Activated CD8-positive, alpha-beta memory T cell treated with anti-CD3 and anti-CD28 coated beads, Interleukin-2, amount 50 U/mL, for 4 hours (primary cell): ENCODE measurements at regions not wholly inside any gene's neighbourhood (a gene's known extent, or its start where the extent isn't known, plus 50 kb on each side); places are given as distances from the start of the nearest gene placed in this dataset.

Experiments
- DNase-seq: peaks from one replicate; pipeline ENCODE4 v3.0.0-alpha.2; 2020

GRCh38 chr20:60215816-60216730 lies 257.9 kb downstream of the CDH26 start:
- DNase-seq, result no peak

- no peak for DNase-seq
Observed at GRCh38 chr20:60219231-60219630, 261.0 kb downstream of the CDH26 start.

GRCh38 chr20:60219984-60220562 lies 261.9 kb downstream of the CDH26 start:
- DNase-seq, result no peak

GRCh38 chr20:60220706-60221105 lies 262.5 kb downstream of the CDH26 start:
- DNase-seq, result no peak

- DNase-seq, result no peak
Observed at GRCh38 chr20:60221593-60221992, 263.4 kb downstream of the CDH26 start.

- no peak for DNase-seq
Observed at GRCh38 chr20:60222497-60222896, 264.3 kb downstream of the CDH26 start.

- DNase-seq, result no peak
Observed at GRCh38 chr20:60223174-60223573, 265.0 kb downstream of the CDH26 start.

- DNase-seq, result no peak
Observed at GRCh38 chr20:60224914-60225313, 266.7 kb downstream of the CDH26 start.

- no peak for DNase-seq
Observed at GRCh38 chr20:60228255-60228654, 270.0 kb downstream of the CDH26 start.

- DNase-seq, result no peak
Observed at GRCh38 chr20:60232380-60232779, 274.2 kb downstream of the CDH26 start.

- no peak for DNase-seq
Observed at GRCh38 chr20:60233018-60233630, 274.9 kb downstream of the CDH26 start.

- no peak for DNase-seq
Observed at GRCh38 chr20:60236613-60237012, 278.4 kb downstream of the CDH26 start.

GRCh38 chr20:60237981-60238380 lies 279.8 kb downstream of the CDH26 start:
- DNase-seq, result no peak

GRCh38 chr20:60238992-60239660 lies 280.9 kb downstream of the CDH26 start:
- DNase-seq, result no peak

- DNase-seq, result no peak
Observed at GRCh38 chr20:60239956-60240355, 281.7 kb downstream of the CDH26 start.

GRCh38 chr20:60240415-60240814 lies 282.2 kb downstream of the CDH26 start:
- no peak for DNase-seq

- DNase-seq, result no peak
Observed at GRCh38 chr20:60240986-60241385, 282.8 kb downstream of the CDH26 start.

- DNase-seq, result no peak
Observed at GRCh38 chr20:60242836-60243505, 284.7 kb downstream of the CDH26 start.

GRCh38 chr20:60244373-60245146 lies 286.3 kb downstream of the CDH26 start:
- no peak for DNase-seq

- DNase-seq, result no peak
Observed at GRCh38 chr20:60246751-60247150, 288.5 kb downstream of the CDH26 start.

GRCh38 chr20:60249436-60249835 lies 291.2 kb downstream of the CDH26 start:
- no peak for DNase-seq

GRCh38 chr20:60250251-60250650 lies 292.0 kb downstream of the CDH26 start:
- no peak for DNase-seq
